Epithelial cell of esophagus (primary cell): ENCODE measurements at regions not wholly inside any gene's neighbourhood (a gene's known extent, or its start where the extent isn't known, plus 50 kb on each side); places are given as distances from the start of the nearest gene placed in this dataset.
"Not testable (repeated sequence)": the region's sequence is repeated elsewhere in the genome, so short reads cannot be mapped to it uniquely, and the experiment has no call there.

Source experiments
- DNase-seq: peaks from one replicate; pipeline ENCODE4 v3.0.0; 2010; ENCODE audit warnings: low read depth
- H3K4me3 ChIP-seq: 2 replicates; pipeline ENCODE4 v1.5.1; 2011; ENCODE audit warnings: mild to moderate bottlenecking, low read length, control low read depth
- TF ChIP-seq, protein P1 (sequence below): IDR thresholded peaks from 2 replicates; pipeline ENCODE4 v1.5.1; 2011; ENCODE audit warnings: low read depth, mild to moderate bottlenecking, low read length, control low read depth, inconsistent platforms; ENCODE audit not compliant: insufficient read depth; ENCODE audit errors: missing control alignments

- TF ChIP-seq, protein P1, sequence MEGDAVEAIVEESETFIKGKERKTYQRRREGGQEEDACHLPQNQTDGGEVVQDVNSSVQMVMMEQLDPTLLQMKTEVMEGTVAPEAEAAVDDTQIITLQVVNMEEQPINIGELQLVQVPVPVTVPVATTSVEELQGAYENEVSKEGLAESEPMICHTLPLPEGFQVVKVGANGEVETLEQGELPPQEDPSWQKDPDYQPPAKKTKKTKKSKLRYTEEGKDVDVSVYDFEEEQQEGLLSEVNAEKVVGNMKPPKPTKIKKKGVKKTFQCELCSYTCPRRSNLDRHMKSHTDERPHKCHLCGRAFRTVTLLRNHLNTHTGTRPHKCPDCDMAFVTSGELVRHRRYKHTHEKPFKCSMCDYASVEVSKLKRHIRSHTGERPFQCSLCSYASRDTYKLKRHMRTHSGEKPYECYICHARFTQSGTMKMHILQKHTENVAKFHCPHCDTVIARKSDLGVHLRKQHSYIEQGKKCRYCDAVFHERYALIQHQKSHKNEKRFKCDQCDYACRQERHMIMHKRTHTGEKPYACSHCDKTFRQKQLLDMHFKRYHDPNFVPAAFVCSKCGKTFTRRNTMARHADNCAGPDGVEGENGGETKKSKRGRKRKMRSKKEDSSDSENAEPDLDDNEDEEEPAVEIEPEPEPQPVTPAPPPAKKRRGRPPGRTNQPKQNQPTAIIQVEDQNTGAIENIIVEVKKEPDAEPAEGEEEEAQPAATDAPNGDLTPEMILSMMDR, result no peak
These were observed 438.0 kb upstream of the CDH11 start for GRCh38 chr16:65559846-65560245.

DNA sequence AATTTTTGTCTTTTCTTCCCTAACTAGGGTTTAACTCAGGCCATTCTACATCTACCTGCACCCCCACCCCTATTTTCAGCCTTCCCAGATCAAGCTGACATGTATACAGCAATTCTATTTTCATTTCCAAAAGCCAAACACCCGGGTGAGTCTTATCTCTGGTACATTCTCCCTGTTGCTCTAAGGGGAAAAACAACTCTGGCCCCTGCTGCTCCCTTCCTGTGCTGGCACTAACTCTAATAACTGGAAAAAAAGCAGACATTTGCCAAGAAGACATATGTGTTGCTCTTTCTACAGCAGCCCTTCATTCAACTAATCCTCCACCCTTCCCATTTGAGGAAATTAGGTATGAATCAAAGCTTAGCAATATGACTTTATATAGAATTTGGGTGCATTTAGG is 427.8 kb upstream of the CDH11 start:
- H3K4me3 ChIP-seq, DNase-seq: not testable (repeated sequence)

More at GRCh38 chr16:65559846-65560245, 438.0 kb upstream of the CDH11 start:
- H3K4me3 ChIP-seq, result no peak overlapping the region
- DNase-seq, result no peak

DNA sequence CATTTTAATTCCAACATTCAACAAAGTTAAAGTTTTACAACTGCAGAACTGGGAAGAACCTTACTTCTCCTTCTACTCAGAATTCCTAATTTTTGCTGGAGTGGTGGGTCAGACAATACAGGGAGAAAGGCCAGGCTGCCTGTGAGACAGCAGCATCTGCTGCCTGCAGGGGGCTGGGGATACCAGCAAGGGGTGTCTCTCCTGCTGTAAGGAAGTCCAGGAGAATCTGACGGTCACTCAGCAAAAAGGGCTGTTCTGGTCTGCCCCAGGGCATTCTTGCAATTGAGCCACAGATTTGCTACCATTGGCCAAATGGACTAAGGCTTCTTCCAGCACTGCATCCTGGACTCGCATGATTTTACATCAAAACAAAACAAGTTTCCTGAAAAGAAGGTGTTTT is 426.6 kb upstream of the CDH11 start:
- H3K4me3 ChIP-seq, result no peak overlapping the region
- TF ChIP-seq, protein P1, result no peak
- no peak for DNase-seq

DNA sequence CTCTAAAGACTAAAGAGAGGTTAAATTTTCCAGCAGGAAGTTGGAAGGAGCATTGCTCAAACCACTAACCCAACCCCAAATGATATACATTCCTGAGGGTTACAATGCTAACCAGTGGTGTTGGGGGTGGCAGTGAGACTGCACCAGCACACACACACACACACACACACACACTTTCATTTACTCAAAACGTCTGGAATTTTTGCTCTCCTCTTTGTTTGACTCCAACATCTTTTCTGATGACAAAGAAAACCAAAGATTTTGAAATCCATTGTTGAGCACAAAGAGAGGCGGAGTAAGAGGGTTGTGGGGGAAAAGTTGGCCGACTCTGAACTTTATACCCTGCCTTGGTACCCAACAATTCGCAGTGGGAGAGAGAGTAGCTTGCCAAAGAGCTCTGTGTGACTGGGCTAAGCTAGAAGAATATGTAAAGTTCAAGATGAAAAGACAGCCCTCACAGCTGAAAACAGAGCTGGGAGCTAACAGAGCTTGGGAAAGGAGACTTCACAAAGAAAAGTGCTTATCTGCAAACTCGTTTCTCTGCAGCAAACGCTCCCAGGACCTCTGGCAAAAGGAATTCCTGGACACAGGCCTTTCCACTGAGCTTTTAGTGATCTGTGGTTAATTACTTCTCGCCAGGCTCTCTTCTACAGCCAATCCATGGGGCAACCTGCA is 426.0 kb upstream of the CDH11 start:
- TF ChIP-seq, protein P1, result no peak
- DNase-seq, result peak; percentile 76
- no peak overlapping the region for H3K4me3 ChIP-seq

- no peak overlapping the region for H3K4me3 ChIP-seq
- DNase-seq, result no peak
- TF ChIP-seq, protein P1, result no peak
These were observed 424.5 kb upstream of the CDH11 start for GRCh38 chr16:65546353-65546791.

DNA sequence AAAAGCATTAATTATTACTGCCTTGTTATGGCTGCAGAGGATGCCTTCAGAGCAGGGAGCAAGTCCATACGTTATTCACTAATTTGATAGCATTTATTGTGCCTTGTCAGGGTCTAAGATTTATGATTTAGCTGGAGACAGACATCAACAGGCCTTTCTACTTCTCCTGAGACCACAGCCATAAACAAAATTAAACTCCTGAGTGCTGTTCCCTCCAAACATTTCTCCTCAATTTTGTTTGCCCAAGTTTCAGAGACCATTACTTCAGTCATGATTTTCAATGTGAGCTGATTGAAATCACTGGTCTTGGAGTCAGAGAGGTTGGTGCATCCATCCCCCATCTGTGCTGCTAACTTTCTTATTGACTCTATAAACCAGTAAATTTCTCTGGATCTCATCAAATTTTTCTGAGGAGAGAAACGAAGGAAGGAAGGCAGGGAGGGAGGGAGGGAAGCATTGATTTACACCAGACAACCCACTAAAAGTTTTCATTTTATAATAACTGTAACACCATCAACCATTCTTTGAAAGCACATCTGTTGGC is 423.6 kb upstream of the CDH11 start:
- TF ChIP-seq, protein P1, result no peak
- H3K4me3 ChIP-seq, result no peak overlapping the region
- DNase-seq, result no peak

DNA sequence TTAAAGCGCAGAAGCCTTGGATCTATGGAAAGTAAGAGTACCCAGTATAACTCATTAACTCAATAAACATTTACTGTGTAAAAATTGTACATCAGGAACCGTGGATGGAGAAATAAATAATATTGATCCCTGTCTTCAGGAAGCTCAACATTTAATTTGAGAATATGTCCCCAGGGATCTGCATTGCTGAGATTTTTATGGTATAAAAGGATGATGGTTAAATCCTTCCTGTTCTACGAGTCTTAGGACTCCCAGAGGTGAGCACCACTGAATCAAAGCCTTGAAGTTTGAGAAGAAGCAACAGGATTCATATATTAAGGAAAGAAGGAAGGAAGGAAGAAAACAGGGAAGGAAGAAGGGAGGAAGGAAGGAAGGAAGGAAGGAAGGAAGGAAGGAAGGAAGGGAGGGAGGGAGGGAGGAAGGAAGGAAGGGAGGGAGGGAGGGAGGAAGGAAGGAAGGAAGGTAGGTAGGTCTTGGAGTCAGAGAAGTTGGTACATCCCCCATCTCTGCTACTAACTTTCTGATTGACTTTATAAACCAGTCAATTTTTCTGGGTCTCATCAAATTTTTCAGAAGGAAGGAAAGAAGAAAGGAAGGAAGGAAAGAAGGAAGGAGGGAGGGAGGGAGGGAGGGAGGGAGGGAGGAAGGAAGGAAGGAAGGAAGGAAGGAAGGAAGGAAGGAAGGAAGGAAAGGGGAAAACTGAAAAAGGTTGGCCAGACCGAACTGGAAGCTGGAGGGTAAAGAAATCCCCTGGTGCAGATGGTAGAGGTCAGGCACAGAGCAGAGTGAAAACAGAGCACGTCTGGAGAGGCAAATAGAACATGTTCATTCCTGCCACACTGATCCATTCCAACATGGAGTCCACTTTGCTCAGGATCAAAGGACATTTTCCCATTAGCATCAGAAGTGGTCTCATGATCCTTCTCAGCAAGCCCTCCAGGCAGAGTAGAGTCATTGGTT is 422.2 kb upstream of the CDH11 start:
- no peak overlapping the region for H3K4me3 ChIP-seq
- TF ChIP-seq, protein P1, result no peak

More for the DNA sequence above, 422.2 kb upstream of the CDH11 start:
- DNase-seq, result no peak
